H1 (cell line): ENCODE measurements at regions not wholly inside any gene's neighbourhood (a gene's known extent, or its start where the extent isn't known, plus 50 kb on each side); places are given as distances from the start of the nearest gene placed in this dataset.

Experiments
- NANOG ChIP-seq: IDR thresholded peaks from 2 replicates; pipeline ENCODE4 v1.6.1; 2011; ENCODE audit warnings: low read length, low read depth, mild to moderate bottlenecking, inconsistent platforms; ENCODE audit not compliant: insufficient read depth, poor library complexity, severe bottlenecking
- TF ChIP-seq, protein P1 (sequence below): fragments of 300-600 bp; sonication (generic); IDR thresholded peaks from 2 replicates; pipeline ENCODE4 v1.7.1; 2012; ENCODE audit warnings: low read length, moderate library complexity, mild to moderate bottlenecking, inconsistent platforms; ENCODE audit not compliant: insufficient replicate concordance

GRCh38 chr6:8174571-8174970 lies 72.2 kb upstream of the EEF1E1 start (continued):
- TF ChIP-seq, protein P1, sequence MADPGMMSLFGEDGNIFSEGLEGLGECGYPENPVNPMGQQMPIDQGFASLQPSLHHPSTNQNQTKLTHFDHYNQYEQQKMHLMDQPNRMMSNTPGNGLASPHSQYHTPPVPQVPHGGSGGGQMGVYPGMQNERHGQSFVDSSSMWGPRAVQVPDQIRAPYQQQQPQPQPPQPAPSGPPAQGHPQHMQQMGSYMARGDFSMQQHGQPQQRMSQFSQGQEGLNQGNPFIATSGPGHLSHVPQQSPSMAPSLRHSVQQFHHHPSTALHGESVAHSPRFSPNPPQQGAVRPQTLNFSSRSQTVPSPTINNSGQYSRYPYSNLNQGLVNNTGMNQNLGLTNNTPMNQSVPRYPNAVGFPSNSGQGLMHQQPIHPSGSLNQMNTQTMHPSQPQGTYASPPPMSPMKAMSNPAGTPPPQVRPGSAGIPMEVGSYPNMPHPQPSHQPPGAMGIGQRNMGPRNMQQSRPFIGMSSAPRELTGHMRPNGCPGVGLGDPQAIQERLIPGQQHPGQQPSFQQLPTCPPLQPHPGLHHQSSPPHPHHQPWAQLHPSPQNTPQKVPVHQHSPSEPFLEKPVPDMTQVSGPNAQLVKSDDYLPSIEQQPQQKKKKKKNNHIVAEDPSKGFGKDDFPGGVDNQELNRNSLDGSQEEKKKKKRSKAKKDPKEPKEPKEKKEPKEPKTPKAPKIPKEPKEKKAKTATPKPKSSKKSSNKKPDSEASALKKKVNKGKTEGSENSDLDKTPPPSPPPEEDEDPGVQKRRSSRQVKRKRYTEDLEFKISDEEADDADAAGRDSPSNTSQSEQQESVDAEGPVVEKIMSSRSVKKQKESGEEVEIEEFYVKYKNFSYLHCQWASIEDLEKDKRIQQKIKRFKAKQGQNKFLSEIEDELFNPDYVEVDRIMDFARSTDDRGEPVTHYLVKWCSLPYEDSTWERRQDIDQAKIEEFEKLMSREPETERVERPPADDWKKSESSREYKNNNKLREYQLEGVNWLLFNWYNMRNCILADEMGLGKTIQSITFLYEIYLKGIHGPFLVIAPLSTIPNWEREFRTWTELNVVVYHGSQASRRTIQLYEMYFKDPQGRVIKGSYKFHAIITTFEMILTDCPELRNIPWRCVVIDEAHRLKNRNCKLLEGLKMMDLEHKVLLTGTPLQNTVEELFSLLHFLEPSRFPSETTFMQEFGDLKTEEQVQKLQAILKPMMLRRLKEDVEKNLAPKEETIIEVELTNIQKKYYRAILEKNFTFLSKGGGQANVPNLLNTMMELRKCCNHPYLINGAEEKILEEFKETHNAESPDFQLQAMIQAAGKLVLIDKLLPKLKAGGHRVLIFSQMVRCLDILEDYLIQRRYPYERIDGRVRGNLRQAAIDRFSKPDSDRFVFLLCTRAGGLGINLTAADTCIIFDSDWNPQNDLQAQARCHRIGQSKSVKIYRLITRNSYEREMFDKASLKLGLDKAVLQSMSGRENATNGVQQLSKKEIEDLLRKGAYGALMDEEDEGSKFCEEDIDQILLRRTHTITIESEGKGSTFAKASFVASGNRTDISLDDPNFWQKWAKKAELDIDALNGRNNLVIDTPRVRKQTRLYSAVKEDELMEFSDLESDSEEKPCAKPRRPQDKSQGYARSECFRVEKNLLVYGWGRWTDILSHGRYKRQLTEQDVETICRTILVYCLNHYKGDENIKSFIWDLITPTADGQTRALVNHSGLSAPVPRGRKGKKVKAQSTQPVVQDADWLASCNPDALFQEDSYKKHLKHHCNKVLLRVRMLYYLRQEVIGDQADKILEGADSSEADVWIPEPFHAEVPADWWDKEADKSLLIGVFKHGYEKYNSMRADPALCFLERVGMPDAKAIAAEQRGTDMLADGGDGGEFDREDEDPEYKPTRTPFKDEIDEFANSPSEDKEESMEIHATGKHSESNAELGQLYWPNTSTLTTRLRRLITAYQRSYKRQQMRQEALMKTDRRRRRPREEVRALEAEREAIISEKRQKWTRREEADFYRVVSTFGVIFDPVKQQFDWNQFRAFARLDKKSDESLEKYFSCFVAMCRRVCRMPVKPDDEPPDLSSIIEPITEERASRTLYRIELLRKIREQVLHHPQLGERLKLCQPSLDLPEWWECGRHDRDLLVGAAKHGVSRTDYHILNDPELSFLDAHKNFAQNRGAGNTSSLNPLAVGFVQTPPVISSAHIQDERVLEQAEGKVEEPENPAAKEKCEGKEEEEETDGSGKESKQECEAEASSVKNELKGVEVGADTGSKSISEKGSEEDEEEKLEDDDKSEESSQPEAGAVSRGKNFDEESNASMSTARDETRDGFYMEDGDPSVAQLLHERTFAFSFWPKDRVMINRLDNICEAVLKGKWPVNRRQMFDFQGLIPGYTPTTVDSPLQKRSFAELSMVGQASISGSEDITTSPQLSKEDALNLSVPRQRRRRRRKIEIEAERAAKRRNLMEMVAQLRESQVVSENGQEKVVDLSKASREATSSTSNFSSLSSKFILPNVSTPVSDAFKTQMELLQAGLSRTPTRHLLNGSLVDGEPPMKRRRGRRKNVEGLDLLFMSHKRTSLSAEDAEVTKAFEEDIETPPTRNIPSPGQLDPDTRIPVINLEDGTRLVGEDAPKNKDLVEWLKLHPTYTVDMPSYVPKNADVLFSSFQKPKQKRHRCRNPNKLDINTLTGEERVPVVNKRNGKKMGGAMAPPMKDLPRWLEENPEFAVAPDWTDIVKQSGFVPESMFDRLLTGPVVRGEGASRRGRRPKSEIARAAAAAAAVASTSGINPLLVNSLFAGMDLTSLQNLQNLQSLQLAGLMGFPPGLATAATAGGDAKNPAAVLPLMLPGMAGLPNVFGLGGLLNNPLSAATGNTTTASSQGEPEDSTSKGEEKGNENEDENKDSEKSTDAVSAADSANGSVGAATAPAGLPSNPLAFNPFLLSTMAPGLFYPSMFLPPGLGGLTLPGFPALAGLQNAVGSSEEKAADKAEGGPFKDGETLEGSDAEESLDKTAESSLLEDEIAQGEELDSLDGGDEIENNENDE, result no peak
- no peak for TF ChIP-seq NANOG
- TF ChIP-seq, all 59 proteins: peak for 0
